ENCODE measurements at regions not wholly inside any gene's neighbourhood (a gene's known extent, or its start where the extent isn't known, plus 50 kb on each side); places are given as distances from the start of the nearest gene placed in this dataset.

DNA sequence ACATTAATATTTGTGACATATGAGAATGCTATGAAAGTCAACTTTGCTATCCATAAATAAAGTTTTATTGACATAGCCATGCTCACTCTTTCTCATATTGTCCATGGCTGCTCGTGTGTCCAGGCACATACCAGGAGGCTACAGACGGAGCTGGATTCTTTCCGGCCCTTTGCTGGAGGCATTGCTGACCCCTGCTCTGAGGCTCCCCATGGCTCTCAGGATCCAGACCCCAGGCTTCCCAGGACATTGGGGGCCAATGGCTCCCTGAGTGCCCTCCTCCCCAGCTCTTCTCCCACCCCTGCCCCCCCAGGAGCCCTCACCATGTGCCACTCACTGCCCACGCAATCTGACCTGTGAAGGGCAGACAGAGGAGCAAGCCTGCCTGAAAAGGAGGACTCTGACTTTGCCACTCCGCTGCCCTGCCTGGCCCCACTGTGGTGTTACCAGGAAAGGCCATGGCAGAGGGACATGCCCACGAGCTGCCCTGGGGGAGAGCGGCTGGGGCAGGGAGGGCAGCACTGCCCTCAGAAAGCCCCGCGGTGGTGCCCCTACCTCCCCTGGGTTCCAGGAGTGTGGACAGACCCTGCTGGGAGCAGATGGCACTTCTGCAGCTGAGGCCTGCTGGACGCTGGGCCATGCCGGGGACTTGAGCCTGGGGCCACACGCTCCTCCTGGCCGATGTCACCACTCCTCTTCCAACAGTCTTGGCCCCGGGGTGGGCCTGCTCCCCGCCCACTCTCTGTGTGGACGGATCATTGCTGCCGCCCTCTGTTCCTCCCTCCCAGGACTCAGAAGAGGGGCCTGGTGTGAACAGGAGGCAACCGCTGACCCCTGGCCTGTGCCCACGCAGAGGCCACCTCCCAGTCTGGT, 97.8 kb upstream of the BHLHE23 start:
- TF ChIP-seq EZH2 (IDR thresholded peaks at IDR 0.05; ENCODE audit: insufficient read depth, poor library complexity, severe bottlenecking) (no peak), EZH2phosphoT487 (IDR thresholded peaks at IDR 0.05; ENCODE audit: insufficient read depth, low read depth) (no peak)
